Right cardiac atrium (tissue), 5 donors: ENCODE measurements at regions not wholly inside any gene's neighbourhood (a gene's known extent, or its start where the extent isn't known, plus 50 kb on each side); places are given as distances from the start of the nearest gene placed in this dataset.

Source experiments
- ATAC-seq, 2 donors: fragments of 200-7000 bp; cut with Tn5 transposase; one replicate each; pipeline versions ENCODE4 v1.8.0 to v1.9.1; 2020; ENCODE audit warnings: moderate library complexity in 2 of 2, mild to moderate bottlenecking in 1 of 2
- DNase-seq, 3 donors: peaks; one replicate each; pipeline ENCODE4 v3.0.0-alpha.2; 2020
- H3K27ac ChIP-seq: one replicate; pipeline ENCODE4 v1.5.1; 2013; ENCODE audit warnings: mild to moderate bottlenecking, low read length, control low read depth, moderate library complexity
- H3K27me3 ChIP-seq: one replicate; pipeline ENCODE4 v1.6.1; 2013; ENCODE audit not compliant: control insufficient read depth, insufficient read depth
- H3K4me1 ChIP-seq: one replicate; pipeline ENCODE4 v1.6.1; 2013; ENCODE audit warnings: low read length; ENCODE audit not compliant: control insufficient read depth, insufficient read depth
- H3K4me3 ChIP-seq: one replicate; pipeline ENCODE4 v1.5.1; 2013; ENCODE audit warnings: low read length, control low read depth
- H3K9me3 ChIP-seq: one replicate; pipeline ENCODE4 v1.6.1; 2013; ENCODE audit warnings: low read length; ENCODE audit not compliant: control insufficient read depth
- WGBS: extraction: QIAGEN DNeasy Blood & Tissue Kit; methylation state at CpG from one replicate; pipeline ENCODE4 v1.1.7; 2013; 5-methylcytosine and 5-hydroxymethylcytosine counted together
- intact Hi-C, 4 donors: fragments of 100-400 bp; cut with DNase I; formaldehyde crosslinking; loops; one replicate each; pipeline versions ENCODE4 v1.11.0 to v1.14.0; 2022 to 2023
- donor health status: healthy with polysubstance abuse.
- donor health status: DM: no; HTN: yes; CAD: no.
- donor health status: DM: no; HTN: no; CAD: no.
- donor health status: DM: no; HTN: yes; CAD: no; lungs with severe emphysema.
- donor health status: DM: yes; HTN: yes; CAD: no.

- no peaks in the 10 kb centered on the region for H3K9me3 ChIP-seq
- DNase-seq = no peak
- WGBS = 89% methylated on average over 1 of the region's 1 CpG
- H3K27me3 ChIP-seq = no peaks in the 10 kb centered on the region
- no peak overlapping the region for H3K27ac ChIP-seq
- ATAC-seq = no peak
- H3K4me1 ChIP-seq = no peaks in the 10 kb centered on the region
- no peak overlapping the region for H3K4me3 ChIP-seq
- intact Hi-C loops = no loop called here
Observed at GRCh38 chr4:133245226-133245625, 96.1 kb downstream of the PCDH10 start.
